ENCODE measurements at regions not wholly inside any gene's neighbourhood (a gene's known extent, or its start where the extent isn't known, plus 50 kb on each side); places are given as distances from the start of the nearest gene placed in this dataset.

GRCh38 chr6:76684875-76685274 is 612.4 kb upstream of the IMPG1 start:
- intact Hi-C loops (cut with micrococcal nuclease; ENCODE audit: unreplicated experiment) (loop anchor here (2.0 kb wide), 1 partner anchor 778 kb away; the partner anchor contains the start of gene HTR1B), in situ Hi-C loops (cut with HindIII; ENCODE audit: low pct_unique_long_range_greater_than_20kb, low sequenced_read_pairs) (no loop called here)
- ChIA-PET CTCF (no interaction called here), POLR2A (no interaction called here)
- no peak overlapping the region for H3K4me3 ChIP-seq (ENCODE audit: low read depth in 2 of 2, low read length in 2 of 2)
- no peak for TF ChIP-seq TCF7L2 (IDR thresholded peaks at IDR 0.05; ENCODE audit: low read depth, low read length)
- no peak for TF ChIP-seq POLR2AphosphoS5 (IDR thresholded peaks at IDR 0.05; ENCODE audit: low read depth, low read length)
- peak; percentile 29 for TF ChIP-seq CTCF (IDR thresholded peaks at IDR 0.05)
- no peak for TF ChIP-seq REST (IDR thresholded peaks at IDR 0.05; ENCODE audit: insufficient read depth in 1 of 2, low read depth in 2 of 2, low read length in 1 of 2)
- no peak for TF ChIP-seq SIN3A (IDR thresholded peaks at IDR 0.05; ENCODE audit: borderline replicate concordance, insufficient read depth, low read depth, low read length)
- H3K9me3 ChIP-seq (ENCODE audit: control insufficient read depth, insufficient read depth, low read depth, low read length), result no peaks in the 10 kb centered on the region
- no peak overlapping the region; the same call in 1 of the 2 replicates for H3K27ac ChIP-seq (ENCODE audit: low read length)
- no TSS peak for BruUV-seq (replicated peaks)
- ATAC-seq (no peak), DNase-seq (ENCODE audit: low read depth, low spot score) (no peak)
- H3K27me3 ChIP-seq (ENCODE audit: control insufficient read depth, insufficient read depth, low read length), result no peaks in the 10 kb centered on the region
- H3K4me1 ChIP-seq (ENCODE audit: control insufficient read depth, insufficient read depth, low read length), result no peaks in the 10 kb centered on the region; the same call in 1 of the 2 replicates
- H3K36me3 ChIP-seq (ENCODE audit: control insufficient read depth, insufficient read depth, low read length), result no peaks in the 10 kb centered on the region

- H3K9me3 ChIP-seq (ENCODE audit: control insufficient read depth, insufficient read depth, low read depth, low read length), result no peaks in the 10 kb centered on the region
- H3K4me3 ChIP-seq (ENCODE audit: low read depth in 2 of 2, low read length in 2 of 2), result no peak overlapping the region
- TF ChIP-seq TCF7L2 (IDR thresholded peaks at IDR 0.05; ENCODE audit: low read depth, low read length) (no peak), SIN3A (IDR thresholded peaks at IDR 0.05; ENCODE audit: borderline replicate concordance, insufficient read depth, low read depth, low read length) (no peak), POLR2AphosphoS5 (IDR thresholded peaks at IDR 0.05; ENCODE audit: low read depth, low read length) (no peak), CTCF (IDR thresholded peaks at IDR 0.05) (no peak), REST (IDR thresholded peaks at IDR 0.05; ENCODE audit: insufficient read depth in 1 of 2, low read depth in 2 of 2, low read length in 1 of 2) (no peak)
- POLR2A ChIA-PET, result no interaction called here
- H3K4me1 ChIP-seq (ENCODE audit: control insufficient read depth, insufficient read depth, low read length), result no peaks in the 10 kb centered on the region; the same call in 1 of the 2 replicates
- BruUV-seq (replicated peaks), result no TSS peak
- in situ Hi-C loops (cut with HindIII; ENCODE audit: low pct_unique_long_range_greater_than_20kb, low sequenced_read_pairs) (no loop called here), intact Hi-C loops (cut with micrococcal nuclease; ENCODE audit: unreplicated experiment) (loop anchor here (2.0 kb wide), 1 partner anchor 779 kb away; the partner anchor contains the start of gene HTR1B)
- H3K27me3 ChIP-seq (ENCODE audit: control insufficient read depth, insufficient read depth, low read length), result no peaks in the 10 kb centered on the region
- H3K36me3 ChIP-seq (ENCODE audit: control insufficient read depth, insufficient read depth, low read length), result no peaks in the 10 kb centered on the region
- H3K27ac ChIP-seq (ENCODE audit: low read length), result peak overlapping the region; percentile 45; the same call in 1 of the 2 replicates
- CTCF ChIA-PET, result no interaction called here
- DNase-seq (ENCODE audit: low read depth, low spot score), result no peak
- no peak for ATAC-seq
Measured at GRCh38 chr6:76683985-76684384, 611.5 kb upstream of the IMPG1 start.

Data from Panc1 (cell line).